ENCODE measurements at regions not wholly inside any gene's neighbourhood (a gene's known extent, or its start where the extent isn't known, plus 50 kb on each side); places are given as distances from the start of the nearest gene placed in this dataset.

GRCh38 chr3:182465301-182466185 lies 327.8 kb upstream of the ATP11B start:
- Histone ChIP-seq H3K9ac (no peak overlapping the region), H3K79me2 (ENCODE audit: insufficient read depth) (no peaks in the 10 kb centered on the region), H2AFZ (no peak overlapping the region), H3K9me3 (ENCODE audit: low read depth) (no peaks in the 10 kb centered on the region), H3K4me2 (ENCODE audit: unreplicated experiment) (no peak overlapping the region), H3K4me3 (no peak overlapping the region), H3K36me3 (ENCODE audit: low read depth) (no peaks in the 10 kb centered on the region), H4K20me1 (ENCODE audit: insufficient read depth) (no peaks in the 10 kb centered on the region), H3K27ac (no peak overlapping the region), H3K9me2 (ENCODE audit: insufficient read depth) (no peaks in the 10 kb centered on the region), H3F3A (ENCODE audit: insufficient read depth) (no peaks in the 10 kb centered on the region), H3K27me3 (replicated peaks; ENCODE audit: insufficient read depth) (no peaks in the 10 kb centered on the region), H3K4me1 (ENCODE audit: insufficient read depth) (no peaks in the 10 kb centered on the region)
- DNase-seq, result no peak
- TF ChIP-seq EZH2phosphoT487 (IDR thresholded peaks at IDR 0.05; ENCODE audit: insufficient read depth, low read depth), result no peak
- TF ChIP-seq EZH2 (IDR thresholded peaks at IDR 0.05; ENCODE audit: insufficient read depth, poor library complexity, severe bottlenecking), result no peak
- in situ Hi-C loops (cut with MboI), result no loop called here
- 14 to 27% methylated on average over 3 of the region's 3 CpGs for WGBS, 2 experiments (ENCODE audit: low coverage in 1 of 2, low lambda C conversion rate in 2 of 2, missing lambda C conversion rate in 2 of 2)

GRCh38 chr3:182469086-182469485 lies 324.2 kb upstream of the ATP11B start:
- no peaks in the 10 kb centered on the region for H3K36me3 ChIP-seq (ENCODE audit: low read depth)
- H3K27me3 ChIP-seq (replicated peaks; ENCODE audit: insufficient read depth), result no peaks in the 10 kb centered on the region
- in situ Hi-C loops (cut with MboI), result no loop called here
- H3K4me2 ChIP-seq (ENCODE audit: unreplicated experiment), result no peak overlapping the region
- no peak overlapping the region for H2AFZ ChIP-seq
- H4K20me1 ChIP-seq (ENCODE audit: insufficient read depth), result no peaks in the 10 kb centered on the region
- no peak for TF ChIP-seq EZH2 (IDR thresholded peaks at IDR 0.05; ENCODE audit: insufficient read depth, poor library complexity, severe bottlenecking)
- TF ChIP-seq EZH2phosphoT487 (IDR thresholded peaks at IDR 0.05; ENCODE audit: insufficient read depth, low read depth), result no peak
- 28 to 42% methylated on average over 2 of the region's 2 CpGs for WGBS, 2 experiments (ENCODE audit: low coverage in 1 of 2, low lambda C conversion rate in 2 of 2, missing lambda C conversion rate in 2 of 2)
- H3K4me1 ChIP-seq (ENCODE audit: insufficient read depth), result no peaks in the 10 kb centered on the region
- no peaks in the 10 kb centered on the region for H3K9me2 ChIP-seq (ENCODE audit: insufficient read depth)
- no peaks in the 10 kb centered on the region for H3K79me2 ChIP-seq (ENCODE audit: insufficient read depth)
- no peaks in the 10 kb centered on the region for H3K9me3 ChIP-seq (ENCODE audit: low read depth)
- no peaks in the 10 kb centered on the region for H3F3A ChIP-seq (ENCODE audit: insufficient read depth)
- H3K4me3 ChIP-seq, result no peak overlapping the region
- H3K9ac ChIP-seq, result no peak overlapping the region
- no peak overlapping the region for H3K27ac ChIP-seq
- DNase-seq, result no peak

- Histone ChIP-seq H3K4me3 (no peak overlapping the region), H3K9me3 (ENCODE audit: low read depth) (no peaks in the 10 kb centered on the region), H3K9ac (no peak overlapping the region), H3K4me2 (ENCODE audit: unreplicated experiment) (no peak overlapping the region), H3K79me2 (ENCODE audit: insufficient read depth) (no peaks in the 10 kb centered on the region), H2AFZ (no peak overlapping the region), H3K4me1 (ENCODE audit: insufficient read depth) (no peaks in the 10 kb centered on the region), H3K27me3 (replicated peaks; ENCODE audit: insufficient read depth) (no peaks in the 10 kb centered on the region), H3K36me3 (ENCODE audit: low read depth) (no peaks in the 10 kb centered on the region), H4K20me1 (ENCODE audit: insufficient read depth) (no peaks in the 10 kb centered on the region), H3K9me2 (ENCODE audit: insufficient read depth) (no peaks in the 10 kb centered on the region), H3F3A (ENCODE audit: insufficient read depth) (no peaks in the 10 kb centered on the region), H3K27ac (no peak overlapping the region)
- TF ChIP-seq EZH2 (IDR thresholded peaks at IDR 0.05; ENCODE audit: insufficient read depth, poor library complexity, severe bottlenecking), result no peak
- TF ChIP-seq EZH2phosphoT487 (IDR thresholded peaks at IDR 0.05; ENCODE audit: insufficient read depth, low read depth), result no peak
- in situ Hi-C loops (cut with MboI), result no loop called here
- no peak for DNase-seq
- WGBS, 2 experiments (ENCODE audit: low coverage in 1 of 2, low lambda C conversion rate in 2 of 2, missing lambda C conversion rate in 2 of 2), result 8 to 19% methylated on average over 1 of the region's 1 CpG
Measured at GRCh38 chr3:182470187-182470586, 323.1 kb upstream of the ATP11B start.

- H3K4me1 ChIP-seq (ENCODE audit: insufficient read depth), result no peaks in the 10 kb centered on the region
- WGBS, 2 experiments (ENCODE audit: low coverage in 1 of 2, low lambda C conversion rate in 2 of 2, missing lambda C conversion rate in 2 of 2), result 7 to 18% methylated on average over 1 of the region's 1 CpG
- H4K20me1 ChIP-seq (ENCODE audit: insufficient read depth), result no peaks in the 10 kb centered on the region
- TF ChIP-seq EZH2phosphoT487 (IDR thresholded peaks at IDR 0.05; ENCODE audit: insufficient read depth, low read depth), result no peak
- TF ChIP-seq EZH2 (IDR thresholded peaks at IDR 0.05; ENCODE audit: insufficient read depth, poor library complexity, severe bottlenecking), result no peak
- no peaks in the 10 kb centered on the region for H3K9me3 ChIP-seq (ENCODE audit: low read depth)
- H3K36me3 ChIP-seq (ENCODE audit: low read depth), result no peaks in the 10 kb centered on the region
- DNase-seq, result no peak
- no peaks in the 10 kb centered on the region for H3K9me2 ChIP-seq (ENCODE audit: insufficient read depth)
- no peak overlapping the region for H3K4me2 ChIP-seq (ENCODE audit: unreplicated experiment)
- no peak overlapping the region for H3K9ac ChIP-seq
- no peaks in the 10 kb centered on the region for H3K79me2 ChIP-seq (ENCODE audit: insufficient read depth)
- H3K4me3 ChIP-seq, result no peak overlapping the region
- no peak overlapping the region for H3K27ac ChIP-seq
- no peaks in the 10 kb centered on the region for H3F3A ChIP-seq (ENCODE audit: insufficient read depth)
- H2AFZ ChIP-seq, result no peak overlapping the region
- in situ Hi-C loops (cut with MboI), result no loop called here
- no peaks in the 10 kb centered on the region for H3K27me3 ChIP-seq (replicated peaks; ENCODE audit: insufficient read depth)
Measured at GRCh38 chr3:182473191-182473710, 320.1 kb upstream of the ATP11B start.

Data from GM23248 (cell line).